ENCODE measurements at regions not wholly inside any gene's neighbourhood (a gene's known extent, or its start where the extent isn't known, plus 50 kb on each side); places are given as distances from the start of the nearest gene placed in this dataset.

GRCh38 chr15:58355973-58356372, 75.8 kb upstream of the LIPC start:
- Histone ChIP-seq H3K27me3 (ENCODE audit: control insufficient read depth, insufficient read depth, low read length) (no peaks in the 10 kb centered on the region), H3K4me2 (ENCODE audit: low read length) (no peak overlapping the region), H3K36me3 (ENCODE audit: control insufficient read depth, insufficient read depth, low read length) (no peaks in the 10 kb centered on the region), H3K27ac (no peak overlapping the region), H3K9ac (no peak overlapping the region), H3K4me3 (ENCODE audit: low read depth, low read length) (no peak overlapping the region), H3K79me2 (no peaks in the 10 kb centered on the region), H2AFZ (no peak overlapping the region), H3K9me3 (ENCODE audit: control insufficient read depth, low read length) (no peaks in the 10 kb centered on the region), H3K4me1 (no peaks in the 10 kb centered on the region)
- TF ChIP-seq, protein P1, sequence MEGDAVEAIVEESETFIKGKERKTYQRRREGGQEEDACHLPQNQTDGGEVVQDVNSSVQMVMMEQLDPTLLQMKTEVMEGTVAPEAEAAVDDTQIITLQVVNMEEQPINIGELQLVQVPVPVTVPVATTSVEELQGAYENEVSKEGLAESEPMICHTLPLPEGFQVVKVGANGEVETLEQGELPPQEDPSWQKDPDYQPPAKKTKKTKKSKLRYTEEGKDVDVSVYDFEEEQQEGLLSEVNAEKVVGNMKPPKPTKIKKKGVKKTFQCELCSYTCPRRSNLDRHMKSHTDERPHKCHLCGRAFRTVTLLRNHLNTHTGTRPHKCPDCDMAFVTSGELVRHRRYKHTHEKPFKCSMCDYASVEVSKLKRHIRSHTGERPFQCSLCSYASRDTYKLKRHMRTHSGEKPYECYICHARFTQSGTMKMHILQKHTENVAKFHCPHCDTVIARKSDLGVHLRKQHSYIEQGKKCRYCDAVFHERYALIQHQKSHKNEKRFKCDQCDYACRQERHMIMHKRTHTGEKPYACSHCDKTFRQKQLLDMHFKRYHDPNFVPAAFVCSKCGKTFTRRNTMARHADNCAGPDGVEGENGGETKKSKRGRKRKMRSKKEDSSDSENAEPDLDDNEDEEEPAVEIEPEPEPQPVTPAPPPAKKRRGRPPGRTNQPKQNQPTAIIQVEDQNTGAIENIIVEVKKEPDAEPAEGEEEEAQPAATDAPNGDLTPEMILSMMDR (IDR thresholded peaks at IDR 0.05), result no peak

DNA sequence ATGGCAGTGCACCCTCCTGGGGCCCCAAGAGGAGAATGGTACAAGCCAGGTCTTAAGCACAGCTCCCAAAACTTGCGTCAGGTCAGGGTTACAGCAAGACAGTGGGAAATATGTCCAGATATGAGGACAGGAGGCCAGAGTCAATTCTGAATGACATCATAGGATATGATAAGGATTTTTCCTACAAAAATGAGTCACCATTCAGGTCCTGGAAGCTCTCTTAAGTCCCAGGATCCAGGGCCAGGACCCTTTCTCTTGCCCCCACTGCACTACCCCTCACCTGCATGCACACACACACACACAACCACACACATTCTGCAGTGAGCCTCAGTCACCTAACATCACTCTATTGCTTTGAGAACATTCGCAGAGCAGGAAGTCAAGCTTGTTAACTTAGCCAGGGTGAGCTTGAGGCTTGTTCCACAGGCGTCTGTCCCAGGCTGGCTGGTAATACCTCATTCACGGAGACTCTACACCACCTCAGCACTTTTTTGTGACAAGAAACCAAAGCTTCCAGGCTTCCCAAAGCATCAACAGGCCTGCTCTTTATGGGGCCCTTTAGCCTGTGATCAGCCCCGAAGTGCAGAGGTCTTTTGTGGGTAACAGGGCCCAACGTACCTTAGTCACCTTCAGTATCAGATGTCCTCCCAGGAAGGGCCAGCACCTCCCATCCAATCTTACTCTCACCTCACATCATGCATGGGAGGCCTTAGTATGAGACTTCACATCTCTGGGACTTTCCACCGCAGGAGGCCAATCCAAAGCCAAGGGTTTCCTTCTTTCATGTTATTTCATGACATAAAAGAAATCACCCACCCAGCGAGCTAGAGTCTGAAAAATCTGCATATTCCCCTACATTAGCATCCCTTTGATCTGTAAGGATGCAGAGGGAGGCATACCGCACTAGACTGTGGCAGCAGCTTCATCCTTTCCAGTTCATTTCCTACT, 74.0 kb upstream of the LIPC start:
- Histone ChIP-seq H3K27me3 (ENCODE audit: control insufficient read depth, insufficient read depth, low read length) (no peaks in the 10 kb centered on the region), H3K9ac (no peak overlapping the region), H3K9me3 (ENCODE audit: control insufficient read depth, low read length) (no peaks in the 10 kb centered on the region), H3K4me2 (ENCODE audit: low read length) (no peak overlapping the region), H3K27ac (no peak overlapping the region), H2AFZ (no peak overlapping the region), H3K4me1 (no peaks in the 10 kb centered on the region), H3K4me3 (ENCODE audit: low read depth, low read length) (no peak overlapping the region), H3K79me2 (no peaks in the 10 kb centered on the region), H3K36me3 (ENCODE audit: control insufficient read depth, insufficient read depth, low read length) (no peaks in the 10 kb centered on the region)
- TF ChIP-seq, protein P1 (IDR thresholded peaks at IDR 0.05), result no peak

GRCh38 chr15:58360421-58361090, 71.2 kb upstream of the LIPC start:
- Histone ChIP-seq H3K4me1 (no peaks in the 10 kb centered on the region), H3K36me3 (ENCODE audit: control insufficient read depth, insufficient read depth, low read length) (no peaks in the 10 kb centered on the region), H3K9ac (no peak overlapping the region), H3K79me2 (no peaks in the 10 kb centered on the region), H3K27me3 (ENCODE audit: control insufficient read depth, insufficient read depth, low read length) (no peaks in the 10 kb centered on the region), H3K9me3 (ENCODE audit: control insufficient read depth, low read length) (no peaks in the 10 kb centered on the region), H2AFZ (no peak overlapping the region), H3K4me2 (ENCODE audit: low read length) (no peak overlapping the region), H3K27ac (no peak overlapping the region), H3K4me3 (ENCODE audit: low read depth, low read length) (no peak overlapping the region)
- TF ChIP-seq, protein P1 (IDR thresholded peaks at IDR 0.05), result no peak

- H3K27ac ChIP-seq, result no peak overlapping the region
Observed at GRCh38 chr15:58361273-58361759, 70.5 kb upstream of the LIPC start.

More at GRCh38 chr15:58361273-58361759, 70.5 kb upstream of the LIPC start:
- H3K36me3 ChIP-seq (ENCODE audit: control insufficient read depth, insufficient read depth, low read length), result no peaks in the 10 kb centered on the region
- TF ChIP-seq, protein P1 (IDR thresholded peaks at IDR 0.05), result no peak
- no peaks in the 10 kb centered on the region for H3K79me2 ChIP-seq
- no peak overlapping the region for H2AFZ ChIP-seq
- H3K9ac ChIP-seq, result no peak overlapping the region
- H3K4me1 ChIP-seq, result no peaks in the 10 kb centered on the region
- no peaks in the 10 kb centered on the region for H3K27me3 ChIP-seq (ENCODE audit: control insufficient read depth, insufficient read depth, low read length)
- no peak overlapping the region for H3K4me2 ChIP-seq (ENCODE audit: low read length)
- H3K4me3 ChIP-seq (ENCODE audit: low read depth, low read length), result no peak overlapping the region
- no peaks in the 10 kb centered on the region for H3K9me3 ChIP-seq (ENCODE audit: control insufficient read depth, low read length)

All from parathyroid adenoma (tissue), 2 donors.